GM18520 (cell line): ENCODE measurements at regions not wholly inside any gene's neighbourhood (a gene's known extent, or its start where the extent isn't known, plus 50 kb on each side); places are given as distances from the start of the nearest gene placed in this dataset.
A peak's percentile ranks its signal among the peaks of the same experiment; 100 is the strongest.

ENCODE experiments used
- ATAC-seq: cut with Tn5 transposase; IDR thresholded peaks from one replicate; pipeline ENCODE4 v1.9.1; 2021; ENCODE audit not compliant: unreplicated experiment

GRCh38 chr3:174398761-174399160, 460.4 kb upstream of the NAALADL2 start:
- ATAC-seq, result no peak

GRCh38 chr3:174403831-174404230, 455.3 kb upstream of the NAALADL2 start:
- ATAC-seq, result no peak

- ATAC-seq, result no peak
Observed at GRCh38 chr3:174408310-174408709, 450.8 kb upstream of the NAALADL2 start.

- ATAC-seq, result no peak
Observed at GRCh38 chr3:174409086-174409743, 449.9 kb upstream of the NAALADL2 start.

GRCh38 chr3:174413062-174413912, 445.8 kb upstream of the NAALADL2 start:
- ATAC-seq, result no peak

GRCh38 chr3:174414902-174415301, 444.2 kb upstream of the NAALADL2 start:
- ATAC-seq, result no peak

GRCh38 chr3:174417573-174417972, 441.6 kb upstream of the NAALADL2 start:
- no peak for ATAC-seq

GRCh38 chr3:174419216-174419615, 439.9 kb upstream of the NAALADL2 start:
- no peak for ATAC-seq

GRCh38 chr3:174423936-174424335, 435.2 kb upstream of the NAALADL2 start:
- ATAC-seq, result no peak

GRCh38 chr3:174424656-174425055, 434.5 kb upstream of the NAALADL2 start:
- no peak for ATAC-seq

GRCh38 chr3:174425422-174425821, 433.7 kb upstream of the NAALADL2 start:
- no peak for ATAC-seq

GRCh38 chr3:174430986-174431385, 428.1 kb upstream of the NAALADL2 start:
- ATAC-seq, result no peak

- ATAC-seq, result no peak
Observed at GRCh38 chr3:174431717-174432116, 427.4 kb upstream of the NAALADL2 start.

- no peak for ATAC-seq
Observed at GRCh38 chr3:174436367-174436766, 422.8 kb upstream of the NAALADL2 start.

- ATAC-seq, result no peak
Observed at GRCh38 chr3:174438501-174439145, 420.5 kb upstream of the NAALADL2 start.

GRCh38 chr3:174439331-174440252, 419.5 kb upstream of the NAALADL2 start:
- ATAC-seq, result no peak

- no peak for ATAC-seq
Observed at GRCh38 chr3:174440253-174440701, 418.9 kb upstream of the NAALADL2 start.

- ATAC-seq, result peak; percentile 48
Observed at GRCh38 chr3:174440741-174441587, 418.2 kb upstream of the NAALADL2 start.

GRCh38 chr3:174441588-174442301, 417.4 kb upstream of the NAALADL2 start:
- ATAC-seq, result no peak
